ENCODE measurements at regions not wholly inside any gene's neighbourhood (a gene's known extent, or its start where the extent isn't known, plus 50 kb on each side); places are given as distances from the start of the nearest gene placed in this dataset.
A peak's percentile ranks its signal among the peaks of the same experiment; 100 is the strongest.

DNA sequence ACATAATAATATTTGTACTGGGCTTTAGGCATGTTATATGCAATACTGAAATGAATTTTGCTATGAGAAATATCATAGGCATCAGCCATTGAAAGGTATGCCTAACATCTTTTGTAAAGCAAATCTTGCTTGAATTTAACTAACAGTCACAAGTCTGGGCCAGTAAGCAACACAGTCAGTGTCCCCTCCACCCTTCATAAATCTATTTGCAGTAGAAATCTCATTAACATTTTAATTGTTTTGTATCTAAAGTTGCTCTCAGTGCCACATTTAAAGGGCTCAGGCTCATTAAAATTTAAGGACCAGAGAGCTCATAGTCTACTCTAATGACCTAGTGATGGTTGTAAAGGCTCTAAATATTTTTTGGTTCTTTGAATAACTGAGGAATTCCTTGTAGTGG lies 167.2 kb upstream of the GOLIM4 start:
- Mint-ChIP-seq H3K27ac (no peak overlapping the region), H3K36me3 (ENCODE audit: low read depth) (no peaks in the 10 kb centered on the region), H3K9me3 (peaks cover 2% of the 10 kb centered on the region), H3K4me3 (no peak overlapping the region), H3K4me1 (no peaks in the 10 kb centered on the region), H3K27me3 (ENCODE audit: low read depth) (no peaks in the 10 kb centered on the region)
- TF ChIP-seq, protein P1, sequence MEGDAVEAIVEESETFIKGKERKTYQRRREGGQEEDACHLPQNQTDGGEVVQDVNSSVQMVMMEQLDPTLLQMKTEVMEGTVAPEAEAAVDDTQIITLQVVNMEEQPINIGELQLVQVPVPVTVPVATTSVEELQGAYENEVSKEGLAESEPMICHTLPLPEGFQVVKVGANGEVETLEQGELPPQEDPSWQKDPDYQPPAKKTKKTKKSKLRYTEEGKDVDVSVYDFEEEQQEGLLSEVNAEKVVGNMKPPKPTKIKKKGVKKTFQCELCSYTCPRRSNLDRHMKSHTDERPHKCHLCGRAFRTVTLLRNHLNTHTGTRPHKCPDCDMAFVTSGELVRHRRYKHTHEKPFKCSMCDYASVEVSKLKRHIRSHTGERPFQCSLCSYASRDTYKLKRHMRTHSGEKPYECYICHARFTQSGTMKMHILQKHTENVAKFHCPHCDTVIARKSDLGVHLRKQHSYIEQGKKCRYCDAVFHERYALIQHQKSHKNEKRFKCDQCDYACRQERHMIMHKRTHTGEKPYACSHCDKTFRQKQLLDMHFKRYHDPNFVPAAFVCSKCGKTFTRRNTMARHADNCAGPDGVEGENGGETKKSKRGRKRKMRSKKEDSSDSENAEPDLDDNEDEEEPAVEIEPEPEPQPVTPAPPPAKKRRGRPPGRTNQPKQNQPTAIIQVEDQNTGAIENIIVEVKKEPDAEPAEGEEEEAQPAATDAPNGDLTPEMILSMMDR (IDR thresholded peaks at IDR 0.05; ENCODE audit: unreplicated experiment in 3 of 3): no peak

DNA sequence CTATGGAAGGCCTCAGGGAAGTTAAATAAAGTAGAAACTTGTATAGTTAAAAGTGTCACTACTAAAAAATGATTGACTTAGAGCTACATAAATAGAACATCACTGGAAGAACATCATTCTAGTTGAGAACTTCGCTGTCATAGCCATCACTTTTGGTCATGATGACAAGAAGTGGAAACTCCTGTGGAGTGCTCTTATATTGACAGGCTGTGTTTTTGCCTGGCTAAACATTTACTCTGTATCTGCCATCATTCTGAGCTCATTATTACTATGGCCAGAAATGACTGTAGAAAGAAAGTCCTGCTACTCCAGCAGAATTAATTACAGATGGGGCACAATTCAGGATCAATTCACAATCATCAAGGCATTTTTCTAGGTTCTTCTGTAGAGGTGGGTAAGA lies 165.1 kb upstream of the GOLIM4 start:
- H3K9me3 Mint-ChIP-seq: peaks cover 14% of the 10 kb centered on the region
- peaks cover 13% of the 10 kb centered on the region for H3K36me3 Mint-ChIP-seq (ENCODE audit: low read depth)
- no peaks in the 10 kb centered on the region for H3K4me1 Mint-ChIP-seq
- H3K27ac Mint-ChIP-seq: no peak overlapping the region
- no peaks in the 10 kb centered on the region for H3K27me3 Mint-ChIP-seq (ENCODE audit: low read depth)
- no peak overlapping the region for H3K4me3 Mint-ChIP-seq
- TF ChIP-seq, protein P1 (IDR thresholded peaks at IDR 0.05; ENCODE audit: unreplicated experiment in 3 of 3): no peak

DNA sequence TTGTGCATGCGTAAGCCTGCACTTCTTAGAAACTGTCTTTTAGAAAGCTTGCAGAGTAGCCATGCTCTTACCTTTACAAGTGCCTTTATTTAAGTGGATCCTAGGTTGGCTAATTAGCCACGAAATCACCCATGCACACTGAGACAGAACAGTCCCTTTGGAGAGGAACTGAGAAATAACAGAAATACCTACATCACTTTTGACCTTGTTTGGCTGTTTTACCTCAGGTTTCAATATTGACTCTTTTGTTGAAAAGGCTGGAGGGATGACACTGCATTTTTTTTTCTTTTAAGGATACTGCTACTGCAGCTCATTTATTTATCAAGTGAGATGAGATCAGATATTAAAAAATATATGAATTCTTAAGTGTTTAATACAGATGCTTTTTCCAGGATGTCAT lies 155.6 kb upstream of the GOLIM4 start:
- H3K36me3 Mint-ChIP-seq (ENCODE audit: low read depth): peaks cover 15% of the 10 kb centered on the region
- H3K9me3 Mint-ChIP-seq: peaks cover 10% of the 10 kb centered on the region
- peaks cover 14% of the 10 kb centered on the region for H3K4me1 Mint-ChIP-seq
- H3K27ac Mint-ChIP-seq: no peak overlapping the region
- TF ChIP-seq, protein P1 (IDR thresholded peaks at IDR 0.05; ENCODE audit: unreplicated experiment in 3 of 3): no peak
- H3K27me3 Mint-ChIP-seq (ENCODE audit: low read depth): peaks cover 31% of the 10 kb centered on the region
- peak overlapping the region; percentile 92 to 94 (median 94) for H3K4me3 Mint-ChIP-seq

DNA sequence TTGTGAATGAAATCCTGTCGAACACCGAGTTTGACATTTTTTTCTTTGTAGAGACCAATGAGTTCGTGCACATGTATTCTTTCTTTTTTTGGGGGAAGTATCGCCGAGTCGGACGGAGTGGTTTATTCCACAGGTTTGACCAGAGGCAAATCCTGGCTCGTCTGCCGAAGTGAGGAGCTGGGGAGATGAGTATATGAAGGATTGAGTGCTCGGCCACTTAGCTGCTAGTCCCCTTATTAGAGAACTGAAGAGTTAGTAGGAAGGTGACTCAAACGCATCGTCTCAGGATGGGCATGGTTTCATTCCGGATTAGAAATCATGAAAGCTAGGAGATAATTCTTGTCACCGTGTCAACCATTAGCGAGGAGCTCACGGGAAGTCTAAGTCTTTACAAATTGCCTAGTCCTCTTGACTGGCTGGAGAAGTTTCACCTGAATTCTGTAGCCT lies 154.7 kb upstream of the GOLIM4 start:
- Mint-ChIP-seq H3K9me3 (peaks cover 7% of the 10 kb centered on the region), H3K27me3 (ENCODE audit: low read depth) (peaks cover 40% of the 10 kb centered on the region), H3K36me3 (ENCODE audit: low read depth) (peaks cover 8% of the 10 kb centered on the region), H3K4me3 (peak overlapping the region; percentile 92 to 94 (median 94)), H3K27ac (peak overlapping the region; percentile 21 to 48 (median 31)), H3K4me1 (peaks cover 14% of the 10 kb centered on the region)
- TF ChIP-seq, protein P1 (IDR thresholded peaks at IDR 0.05; ENCODE audit: unreplicated experiment in 3 of 3): no peak

DNA sequence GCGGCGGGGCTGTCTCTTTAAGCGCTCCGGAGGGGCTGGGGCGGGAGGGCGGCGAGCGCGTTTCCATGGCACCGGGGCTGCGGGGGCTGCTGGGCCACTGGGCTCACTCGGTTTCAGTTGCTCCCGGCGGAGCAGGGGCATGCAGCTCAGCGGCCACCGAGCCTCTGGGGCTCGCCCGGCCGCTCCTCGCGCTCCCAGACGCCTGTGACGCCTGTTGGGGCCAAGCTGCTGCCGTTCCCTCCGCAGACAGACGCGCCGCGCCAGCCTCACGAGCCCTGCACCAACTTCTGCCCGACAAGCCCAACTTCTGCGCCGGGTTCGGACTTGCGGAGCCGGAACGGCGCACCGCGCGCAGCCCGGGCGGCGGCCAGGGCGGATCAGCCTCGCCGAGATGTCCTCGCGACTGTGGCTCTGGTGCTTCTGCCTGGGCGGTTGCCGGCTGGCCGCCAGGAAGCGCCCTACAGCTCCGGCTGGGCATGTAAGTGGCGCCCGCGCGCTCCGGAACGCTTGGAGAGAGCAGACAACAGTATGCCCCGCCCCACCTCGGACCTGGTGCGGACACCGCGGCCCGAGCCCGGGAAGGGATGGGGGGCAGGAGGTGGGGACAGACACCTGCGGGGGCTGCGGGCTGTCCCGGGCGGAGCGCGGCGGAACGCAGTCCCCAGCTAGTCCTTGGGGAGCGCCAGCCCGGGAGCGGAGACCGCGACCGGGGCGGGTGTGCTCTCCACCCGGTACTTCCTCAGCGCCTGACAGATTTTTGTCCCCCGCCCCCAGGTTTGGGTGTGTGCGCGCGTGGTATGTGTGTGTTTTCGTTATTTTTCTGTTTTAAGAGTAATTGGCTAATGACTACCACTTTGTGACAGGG lies 154.1 kb upstream of the GOLIM4 start:
- peak overlapping the region; percentile 92 to 94 (median 94) for H3K4me3 Mint-ChIP-seq
- peaks cover 42% of the 10 kb centered on the region for H3K27me3 Mint-ChIP-seq (ENCODE audit: low read depth)
- peaks cover 3% of the 10 kb centered on the region for H3K9me3 Mint-ChIP-seq
- H3K4me1 Mint-ChIP-seq: peaks cover 14% of the 10 kb centered on the region
- H3K27ac Mint-ChIP-seq: peak overlapping the region; percentile 48 to 84 (median 62)
- H3K36me3 Mint-ChIP-seq (ENCODE audit: low read depth): peaks cover 3% of the 10 kb centered on the region
- TF ChIP-seq, protein P1 (IDR thresholded peaks at IDR 0.05; ENCODE audit: unreplicated experiment in 3 of 3): peak; percentile 46 to 60 (median 47)

DNA sequence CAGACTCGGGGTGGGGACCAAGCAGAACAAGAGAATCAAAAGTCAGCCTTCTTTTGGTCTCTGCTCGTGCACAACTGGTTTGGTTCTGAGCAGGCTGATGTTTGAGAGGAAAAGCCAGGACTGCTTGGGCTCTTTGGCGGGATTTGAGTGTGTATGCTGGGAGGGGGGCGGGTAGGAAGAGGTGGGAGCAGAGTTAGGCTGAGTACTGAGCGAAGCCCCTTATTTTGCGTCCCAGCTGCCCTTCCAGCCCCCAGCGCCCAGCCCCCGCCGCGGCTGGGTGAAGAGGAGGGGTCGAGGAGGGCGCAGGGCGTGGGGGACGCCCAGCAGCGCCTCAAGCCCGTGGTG lies 153.5 kb upstream of the GOLIM4 start:
- TF ChIP-seq, protein P1 (IDR thresholded peaks at IDR 0.05; ENCODE audit: unreplicated experiment in 3 of 3): no peak
- Mint-ChIP-seq H3K36me3 (ENCODE audit: low read depth) (no peaks in the 10 kb centered on the region), H3K9me3 (no peaks in the 10 kb centered on the region), H3K4me1 (peaks cover 14% of the 10 kb centered on the region), H3K27ac (peak overlapping the region; percentile 48 to 84 (median 62)), H3K4me3 (peak overlapping the region; percentile 92 to 94 (median 94)), H3K27me3 (ENCODE audit: low read depth) (peaks cover 42% of the 10 kb centered on the region)

All from nephron (organoid).